NCI-H2171 (cell line): ENCODE measurements at regions not wholly inside any gene's neighbourhood (a gene's known extent, or its start where the extent isn't known, plus 50 kb on each side); places are given as distances from the start of the nearest gene placed in this dataset.

Experiments
- DNase-seq: peaks from one replicate; lab custom pipeline; 2025; lab: John Stamatoyannopoulos, UW

GRCh38 chr2:64769392-64770044 is 115.8 kb upstream of the SERTAD2 start:
- no peak for DNase-seq

- no peak for DNase-seq
Measured at GRCh38 chr2:64770137-64770780, 116.5 kb upstream of the SERTAD2 start.

GRCh38 chr2:64770781-64771334 is 117.1 kb upstream of the SERTAD2 start:
- no peak for DNase-seq

- DNase-seq: no peak
Measured at GRCh38 chr2:64771737-64772136, 118.0 kb upstream of the SERTAD2 start.

- no peak for DNase-seq
Measured at GRCh38 chr2:64773461-64774118, 119.9 kb upstream of the SERTAD2 start.

GRCh38 chr2:64777841-64778240 is 124.1 kb upstream of the SERTAD2 start:
- no peak for DNase-seq

- DNase-seq: no peak
Measured at GRCh38 chr2:64779117-64779690, 125.5 kb upstream of the SERTAD2 start.

- DNase-seq: no peak
Measured at GRCh38 chr2:64780041-64780440, 126.3 kb upstream of the SERTAD2 start.

- DNase-seq: no peak
Measured at GRCh38 chr2:64781711-64782390, 128.1 kb upstream of the SERTAD2 start.

- no peak for DNase-seq
Measured at GRCh38 chr2:64784168-64785061, 130.7 kb upstream of the SERTAD2 start.

- no peak for DNase-seq
Measured at GRCh38 chr2:64785245-64785644, 131.5 kb upstream of the SERTAD2 start.

GRCh38 chr2:64786343-64787018 is 132.8 kb upstream of the SERTAD2 start:
- DNase-seq: no peak

GRCh38 chr2:64787019-64787365 is 133.3 kb upstream of the SERTAD2 start:
- no peak for DNase-seq

- DNase-seq: no peak
Measured at GRCh38 chr2:64787698-64788097, 134.0 kb upstream of the SERTAD2 start.

GRCh38 chr2:64789466-64790320 is 136.0 kb upstream of the SERTAD2 start:
- DNase-seq: no peak

GRCh38 chr2:64792300-64792699 is 138.6 kb upstream of the SERTAD2 start:
- no peak for DNase-seq

GRCh38 chr2:64792995-64793639 is 139.4 kb upstream of the SERTAD2 start:
- DNase-seq: no peak

GRCh38 chr2:64793701-64794100 is 140.0 kb upstream of the SERTAD2 start:
- no peak for DNase-seq

GRCh38 chr2:64794426-64794995 is 140.8 kb upstream of the SERTAD2 start:
- no peak for DNase-seq
